ENCODE measurements at regions not wholly inside any gene's neighbourhood (a gene's known extent, or its start where the extent isn't known, plus 50 kb on each side); places are given as distances from the start of the nearest gene placed in this dataset.
A peak's percentile ranks its signal among the peaks of the same experiment; 100 is the strongest.

- DNase-seq = no peak
Measured at GRCh38 chr14:73800970-73801515, 50.6 kb upstream of the PTGR2 start.

GRCh38 chr14:73797543-73798265 is 53.9 kb upstream of the PTGR2 start:
- DNase-seq = no peak

GRCh38 chr14:73796893-73797542 is 54.6 kb upstream of the PTGR2 start:
- no peak for DNase-seq

GRCh38 chr14:73796415-73796814 is 55.2 kb upstream of the PTGR2 start:
- DNase-seq = no peak

GRCh38 chr14:73795974-73796373 is 55.7 kb upstream of the PTGR2 start:
- no peak for DNase-seq

GRCh38 chr14:73795466-73795865 is 56.2 kb upstream of the PTGR2 start:
- no peak for DNase-seq

- no peak for DNase-seq
Measured at GRCh38 chr14:73794146-73794545, 57.5 kb upstream of the PTGR2 start.

- DNase-seq = no peak
Measured at GRCh38 chr14:73792481-73792880, 59.1 kb upstream of the PTGR2 start.

GRCh38 chr14:73789989-73790581 is 61.5 kb upstream of the PTGR2 start:
- DNase-seq = no peak

GRCh38 chr14:73788701-73789551 is 62.7 kb upstream of the PTGR2 start:
- no peak for DNase-seq

- DNase-seq = no peak
Measured at GRCh38 chr14:73788317-73788598, 63.4 kb upstream of the PTGR2 start.

- DNase-seq = peak in 1 of 2 experiments; percentile 18
Measured at GRCh38 chr14:73787486-73788316, 63.9 kb upstream of the PTGR2 start.

GRCh38 chr14:73786636-73787485 is 64.8 kb upstream of the PTGR2 start:
- peak; percentile 36 to 38 for DNase-seq

- DNase-seq = peak; percentile 30 to 36
Measured at GRCh38 chr14:73785834-73786635, 65.6 kb upstream of the PTGR2 start.

- no peak for DNase-seq
Measured at GRCh38 chr14:73785336-73785833, 66.2 kb upstream of the PTGR2 start.

- no peak for DNase-seq
Measured at GRCh38 chr14:73784988-73785313, 66.7 kb upstream of the PTGR2 start.

GRCh38 chr14:73784181-73784987 is 67.2 kb upstream of the PTGR2 start:
- no peak for DNase-seq

- DNase-seq = no peak
Measured at GRCh38 chr14:73783107-73783727, 68.4 kb upstream of the PTGR2 start.

GRCh38 chr14:73782623-73783022 is 68.4 kb upstream of the PNMA1 start:
- no peak for DNase-seq

All from activated CD4-positive, alpha-beta T cell treated with anti-CD3 and anti-CD28 coated beads, Interleukin-2, amount 50 U/mL, for 4 hours (primary cell).